GM12873 (cell line): ENCODE measurements at regions not wholly inside any gene's neighbourhood (a gene's known extent, or its start where the extent isn't known, plus 50 kb on each side); places are given as distances from the start of the nearest gene placed in this dataset.

Experiments used
- CTCF ChIP-seq: IDR thresholded peaks from 2 replicates; pipeline ENCODE4 v1.5.1; 2012; ENCODE audit warnings: low read depth, mild to moderate bottlenecking, moderate library complexity, low read length, control low read depth; ENCODE audit not compliant: insufficient read depth; ENCODE audit errors: missing control alignments

DNA sequence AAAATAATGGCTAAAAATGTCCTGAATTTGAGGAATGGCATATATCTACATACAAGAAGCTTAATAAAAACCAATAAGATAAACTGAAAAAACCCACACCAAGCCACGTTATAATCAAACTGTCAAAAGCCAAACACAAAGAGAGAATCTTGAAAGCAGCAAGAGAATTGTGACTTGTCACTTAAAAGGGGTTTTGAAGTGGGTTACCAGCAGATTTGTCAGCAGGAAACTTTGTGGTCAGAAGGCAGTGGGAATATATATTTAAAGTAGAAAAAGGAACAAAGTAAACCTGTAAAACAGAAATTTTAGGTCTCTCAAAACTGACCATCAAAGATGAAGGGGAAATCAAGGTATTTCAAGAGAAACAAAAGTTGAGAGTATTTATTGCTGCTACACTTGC lies 171.9 kb upstream of the CNTNAP5 start:
- TF ChIP-seq CTCF: no peak

DNA sequence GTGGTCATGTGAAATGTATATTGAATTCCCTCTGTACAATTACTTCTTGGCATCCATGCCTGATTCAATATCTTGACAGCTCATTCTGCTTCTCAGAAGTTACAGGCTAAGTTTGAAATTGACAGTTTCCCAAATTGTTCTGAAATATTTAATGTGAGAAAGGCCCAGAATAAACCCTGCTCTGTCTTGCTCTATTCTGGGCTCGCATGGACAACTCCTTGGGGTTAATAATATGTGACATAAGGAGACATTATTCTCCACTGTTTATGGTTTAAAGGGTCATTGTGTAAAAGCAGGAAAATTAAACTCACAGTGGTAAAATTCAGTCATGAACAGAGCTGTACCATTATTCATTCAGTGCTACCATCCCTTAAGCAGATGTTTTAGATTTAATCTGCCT lies 160.7 kb upstream of the CNTNAP5 start:
- TF ChIP-seq CTCF: no peak

- no peak for TF ChIP-seq CTCF
These were observed 154.7 kb upstream of the CNTNAP5 start for GRCh38 chr2:123870206-123870880.

GRCh38 chr2:123870881-123871276 lies 154.2 kb upstream of the CNTNAP5 start:
- no peak for TF ChIP-seq CTCF

- TF ChIP-seq CTCF: no peak
These were observed 134.9 kb upstream of the CNTNAP5 start for GRCh38 chr2:123890148-123890547.

GRCh38 chr2:123894167-123894566 lies 130.9 kb upstream of the CNTNAP5 start:
- no peak for TF ChIP-seq CTCF

GRCh38 chr2:123895651-123896050 lies 129.4 kb upstream of the CNTNAP5 start:
- TF ChIP-seq CTCF: no peak
